SK-N-MC (cell line): ENCODE measurements at regions not wholly inside any gene's neighbourhood (a gene's known extent, or its start where the extent isn't known, plus 50 kb on each side); places are given as distances from the start of the nearest gene placed in this dataset.

Experiments
- DNase-seq: peaks from one replicate; pipeline ENCODE4 v3.0.0-alpha.2; 2011; ENCODE audit warnings: low read depth, low spot score
- H3K27ac ChIP-seq: fragments of 200-600 bp; sonication (generic); 2 replicates; pipeline ENCODE4 v1.5.1; 2016; ENCODE audit warnings: mixed run types
- H3K36me3 ChIP-seq: fragments of 200-600 bp; sonication (generic); 2 replicates; pipeline ENCODE4 v1.6.1; 2017; ENCODE audit warnings: antibody characterized with exemption, low read length, mixed read lengths; ENCODE audit not compliant: insufficient read depth
- H3K4me3 ChIP-seq: fragments of 200-600 bp; sonication (generic); 2 replicates; pipeline ENCODE4 v1.5.1; 2016
- H3K9ac ChIP-seq: fragments of 200-600 bp; sonication (generic); 2 replicates; pipeline ENCODE4 v1.8.0; 2017; ENCODE audit warnings: mixed run types, mixed read lengths; ENCODE audit not compliant: insufficient read length
- H3K9me3 ChIP-seq: fragments of 200-600 bp; sonication (generic); 2 replicates; pipeline ENCODE4 v1.6.1; 2017; ENCODE audit warnings: low read depth, mild to moderate bottlenecking, antibody characterized with exemption, low read length, moderate library complexity, mixed read lengths
- EZH2 ChIP-seq: fragments of 200-600 bp; sonication (generic); IDR thresholded peaks from one replicate; pipeline ENCODE4 v1.6.1; 2017; ENCODE audit warnings: antibody characterized with exemption
- FOXP2 ChIP-seq: optimal IDR thresholded peaks from 2 replicates; pipeline ENCODE3; 2011; ENCODE audit warnings: mild to moderate bottlenecking, moderate library complexity; ENCODE audit not compliant: insufficient read depth; ENCODE audit errors: extremely low read length, control extremely low read depth
- POLR2AphosphoS5 ChIP-seq: IDR thresholded peaks from 2 replicates; pipeline ENCODE4 v1.6.1; 2012; ENCODE audit warnings: mild to moderate bottlenecking, low read depth, low read length, borderline replicate concordance

GRCh38 chr18:68270017-68270416, 444.9 kb downstream of the TMX3 start:
- no peaks in the 10 kb centered on the region for H3K9me3 ChIP-seq
- no peak for TF ChIP-seq POLR2AphosphoS5
- no peak for TF ChIP-seq EZH2
- no peak for TF ChIP-seq FOXP2
- DNase-seq, result no peak

DNA sequence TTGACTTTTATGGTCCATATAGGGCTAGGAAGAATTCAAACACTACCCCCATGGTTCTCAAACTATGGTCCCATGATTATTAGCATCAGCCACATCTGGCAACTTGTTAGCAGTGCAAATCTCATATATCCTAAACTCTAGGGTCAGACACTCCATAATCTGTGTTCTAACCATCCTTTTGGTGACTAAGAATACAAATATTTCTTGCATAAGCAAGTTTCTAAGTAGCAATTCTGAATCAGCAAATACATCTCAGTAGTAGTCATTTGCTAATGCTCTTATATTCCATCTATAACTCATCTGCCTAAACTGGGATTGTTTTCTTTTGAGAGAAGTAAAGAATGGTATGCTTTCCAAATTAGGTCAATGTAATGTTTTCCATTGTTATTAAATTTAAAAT, 447.3 kb downstream of the TMX3 start:
- DNase-seq, result no peak
- TF ChIP-seq POLR2AphosphoS5 (no peak), EZH2 (no peak), FOXP2 (no peak)
- H3K9ac ChIP-seq, result no peak overlapping the region
- H3K4me3 ChIP-seq, result no peak overlapping the region
- H3K9me3 ChIP-seq, result no peaks in the 10 kb centered on the region
- H3K36me3 ChIP-seq, result no peaks in the 10 kb centered on the region
- H3K27ac ChIP-seq, result no peak overlapping the region

More at GRCh38 chr18:68270017-68270416, 444.9 kb downstream of the TMX3 start:
- Histone ChIP-seq H3K36me3 (no peaks in the 10 kb centered on the region), H3K9ac (no peak overlapping the region), H3K4me3 (no peak overlapping the region), H3K27ac (no peak overlapping the region)

GRCh38 chr18:68263481-68263880, 451.4 kb downstream of the TMX3 start:
- Histone ChIP-seq H3K9me3 (0 out of 2 replicates have a peak, but pooled peaks cover 3% of the 10 kb centered on the region), H3K4me3 (no peak overlapping the region), H3K9ac (no peak overlapping the region), H3K27ac (no peak overlapping the region), H3K36me3 (no peaks in the 10 kb centered on the region)
- no peak for DNase-seq
- TF ChIP-seq EZH2, result no peak

GRCh38 chr18:68262690-68263294, 452.1 kb downstream of the TMX3 start:
- H3K27ac ChIP-seq, result no peak overlapping the region
- no peak overlapping the region for H3K4me3 ChIP-seq
- no peaks in the 10 kb centered on the region for H3K36me3 ChIP-seq
- H3K9me3 ChIP-seq, result 0 out of 2 replicates have a peak, but pooled peaks cover 3% of the 10 kb centered on the region
- no peak for TF ChIP-seq EZH2
- TF ChIP-seq POLR2AphosphoS5, result no peak
- no peak overlapping the region for H3K9ac ChIP-seq
- no peak for DNase-seq

GRCh38 chr18:68256418-68257067, 458.4 kb downstream of the TMX3 start:
- H3K4me3 ChIP-seq, result no peak overlapping the region
- DNase-seq, result no peak
- H3K9me3 ChIP-seq, result 0 out of 2 replicates have a peak, but pooled peaks cover 3% of the 10 kb centered on the region
- no peak overlapping the region for H3K27ac ChIP-seq
- H3K9ac ChIP-seq, result no peak overlapping the region
- H3K36me3 ChIP-seq, result no peaks in the 10 kb centered on the region
- no peak for TF ChIP-seq EZH2
- no peak for TF ChIP-seq POLR2AphosphoS5
- no peak for TF ChIP-seq FOXP2

GRCh38 chr18:68244786-68245185, 470.1 kb downstream of the TMX3 start:
- Histone ChIP-seq H3K36me3 (no peaks in the 10 kb centered on the region), H3K27ac (no peak overlapping the region), H3K9ac (no peak overlapping the region), H3K9me3 (no peaks in the 10 kb centered on the region), H3K4me3 (no peak overlapping the region)
- TF ChIP-seq POLR2AphosphoS5 (no peak), FOXP2 (no peak), EZH2 (no peak)
- no peak for DNase-seq

GRCh38 chr18:68241881-68242280, 473.0 kb downstream of the TMX3 start:
- Histone ChIP-seq H3K9ac (no peak overlapping the region), H3K36me3 (no peaks in the 10 kb centered on the region), H3K27ac (no peak overlapping the region), H3K4me3 (no peak overlapping the region), H3K9me3 (no peaks in the 10 kb centered on the region)
- no peak for TF ChIP-seq EZH2
- no peak for TF ChIP-seq FOXP2
- TF ChIP-seq POLR2AphosphoS5, result no peak
- DNase-seq, result no peak

DNA sequence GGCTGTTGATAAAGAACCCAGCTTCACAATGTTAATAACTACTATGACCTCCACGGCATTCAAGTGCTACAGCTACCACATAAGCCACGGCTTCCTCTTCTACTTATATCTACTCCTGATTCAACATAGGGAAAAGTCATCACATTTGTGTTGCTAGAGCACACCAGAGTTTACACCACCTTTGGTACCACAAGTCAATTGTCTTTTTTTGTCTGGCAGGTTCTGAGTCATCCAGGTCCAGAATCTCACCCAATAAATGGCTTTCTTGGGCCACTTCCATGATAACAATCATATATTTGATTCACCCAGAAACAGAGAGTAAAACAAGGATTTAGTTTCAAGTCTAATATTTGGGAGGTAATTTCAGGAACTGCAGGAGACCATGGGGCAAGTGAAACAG, 480.2 kb downstream of the TMX3 start:
- H3K27ac ChIP-seq, result no peak overlapping the region
- TF ChIP-seq POLR2AphosphoS5 (no peak), EZH2 (no peak), FOXP2 (no peak)
- no peak for DNase-seq
- no peaks in the 10 kb centered on the region for H3K9me3 ChIP-seq
- H3K4me3 ChIP-seq, result no peak overlapping the region
- no peak overlapping the region for H3K9ac ChIP-seq
- no peaks in the 10 kb centered on the region for H3K36me3 ChIP-seq

DNA sequence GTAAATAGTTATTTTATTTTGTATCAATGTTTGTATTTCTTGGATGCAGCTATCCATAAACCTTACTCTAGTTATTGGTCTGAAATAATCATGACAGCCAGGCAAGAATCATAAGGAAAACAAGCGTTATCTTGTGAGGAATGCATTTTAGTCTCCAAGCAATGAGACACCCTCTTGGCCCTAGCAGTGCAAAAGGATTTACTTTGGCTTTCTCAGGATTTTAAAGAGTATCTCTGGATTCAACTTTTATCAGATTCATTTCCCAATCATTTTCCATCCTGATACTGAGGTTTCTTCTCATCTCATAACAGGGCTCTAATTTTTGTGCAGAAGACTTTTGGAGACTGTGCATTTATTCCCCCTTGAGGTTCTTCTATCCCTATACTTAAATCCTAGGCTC, 480.8 kb downstream of the TMX3 start:
- H3K27ac ChIP-seq, result no peak overlapping the region
- DNase-seq, result no peak
- H3K36me3 ChIP-seq, result no peaks in the 10 kb centered on the region
- no peaks in the 10 kb centered on the region for H3K9me3 ChIP-seq
- no peak overlapping the region for H3K9ac ChIP-seq
- no peak overlapping the region for H3K4me3 ChIP-seq
- TF ChIP-seq EZH2 (no peak), FOXP2 (no peak)
